ENCODE measurements at regions not wholly inside any gene's neighbourhood (a gene's known extent, or its start where the extent isn't known, plus 50 kb on each side); places are given as distances from the start of the nearest gene placed in this dataset.

DNA sequence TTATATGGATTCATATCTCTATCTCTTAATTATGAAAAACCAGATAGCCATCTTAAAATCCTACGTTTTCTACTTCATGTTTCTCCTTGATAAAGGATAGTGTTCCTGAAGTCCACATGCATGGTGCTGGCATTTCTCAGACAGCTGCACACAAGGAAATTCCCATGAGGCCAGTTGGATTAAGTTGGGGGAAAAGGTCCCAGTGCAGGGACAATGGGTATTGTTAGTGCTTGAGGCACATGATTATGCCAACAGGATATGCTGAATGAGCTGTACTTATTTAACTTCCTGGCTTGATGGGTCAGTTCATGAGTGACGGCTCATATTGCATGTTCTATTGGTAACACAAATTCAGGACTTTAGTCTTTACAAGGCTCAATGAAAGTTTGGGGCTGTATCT, 913.9 kb upstream of the NDST4 start:
- H3K9ac ChIP-seq (ENCODE audit: insufficient read depth, low read length, poor library complexity, severe bottlenecking): no peak overlapping the region
- Mint-ChIP-seq H3K9me3 (peaks cover 0 to 8% (median 0%) of the 10 kb centered on the region in 7 donors), H3K4me1 (no peaks in the 10 kb centered on the region), H3K27me3 (ENCODE audit: low read depth in 3 of 3) (no peaks in the 10 kb centered on the region), H3K4me3 (no peak overlapping the region), H3K27ac (no peak overlapping the region), H3K36me3 (no peaks in the 10 kb centered on the region)
- no peaks in the 10 kb centered on the region for H3K36me3 ChIP-seq (replicated peaks in 1 of 2; ENCODE audit: control insufficient read depth in 1 of 2, insufficient read depth in 2 of 2, low read length in 2 of 2)
- no peaks in the 10 kb centered on the region for H3K4me1 ChIP-seq (ENCODE audit: control insufficient read depth in 1 of 2, insufficient read depth in 2 of 2, low read length in 2 of 2)
- H3K4me3 ChIP-seq (replicated peaks in 1 of 3; ENCODE audit: low read depth in 2 of 3, low read length in 3 of 3): no peak overlapping the region
- intact Hi-C loops (cut with micrococcal nuclease): no loop called here
- H3K4me2 ChIP-seq (replicated peaks; ENCODE audit: extremely low read depth, low read length, poor library complexity, severe bottlenecking): no peak overlapping the region
- WGBS (ENCODE audit: insufficient coverage): 50% methylated on average over 1 of the region's 2 CpGs
- no peak overlapping the region for H3K27ac ChIP-seq (ENCODE audit: low read depth in 1 of 2, low read length in 2 of 2)
- H4K20me1 ChIP-seq (ENCODE audit: insufficient read depth, low read length): no peaks in the 10 kb centered on the region
- no peaks in the 10 kb centered on the region for H3K27me3 ChIP-seq (ENCODE audit: control insufficient read depth in 2 of 2, insufficient read depth in 2 of 2, low read length in 2 of 2)
- no peak overlapping the region for H2AFZ ChIP-seq (ENCODE audit: insufficient read depth, low read depth, low read length, poor library complexity, severe bottlenecking)
- no peak for TF ChIP-seq CTCF (IDR thresholded peaks at IDR 0.05)
- no peaks in the 10 kb centered on the region for H3K9me3 ChIP-seq (replicated peaks in 1 of 2; ENCODE audit: control insufficient read depth in 1 of 2, insufficient read depth in 1 of 2, low read length in 2 of 2)
- no peak for DNase-seq
- no peaks in the 10 kb centered on the region for H3K79me2 ChIP-seq (ENCODE audit: insufficient read depth, low read length)

DNA sequence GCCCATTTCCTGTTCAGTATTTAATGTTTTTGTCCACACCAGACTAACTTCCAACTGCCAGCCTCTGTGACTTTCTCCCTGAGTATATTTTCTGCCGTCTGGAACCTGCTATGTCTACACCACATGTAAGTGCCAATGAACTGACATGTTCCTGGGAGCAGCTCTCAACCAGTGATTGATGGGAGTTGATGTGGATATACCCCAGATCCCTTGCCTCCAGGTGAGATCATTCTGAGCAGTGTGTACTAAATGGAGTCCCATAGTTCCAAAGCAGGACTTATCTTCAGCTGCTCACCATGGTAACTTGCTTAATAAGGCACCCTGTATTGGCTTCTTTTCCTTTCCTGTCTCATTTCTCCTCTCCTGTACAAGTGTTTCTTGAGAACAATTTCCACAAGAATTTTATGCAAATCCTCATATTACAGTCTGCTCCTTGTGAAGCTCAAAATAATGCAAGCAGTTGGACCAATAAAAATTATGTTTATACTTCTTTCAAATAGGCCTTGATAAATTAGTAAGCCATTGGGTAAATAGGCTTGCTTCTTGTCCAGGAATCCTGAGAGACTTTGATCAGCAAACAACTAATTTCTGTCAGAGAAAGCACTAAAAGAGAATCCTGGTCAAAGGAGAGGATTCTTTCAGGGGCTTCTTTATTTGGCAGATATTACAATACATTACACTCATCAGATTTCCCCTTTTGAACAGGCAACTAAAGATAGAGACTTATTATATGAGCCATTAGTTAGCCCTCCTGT, 911.7 kb upstream of the NDST4 start:
- Mint-ChIP-seq H3K27ac (no peak overlapping the region), H3K9me3 (peaks cover 0 to 14% (median 5%) of the 10 kb centered on the region in 7 donors), H3K36me3 (no peaks in the 10 kb centered on the region), H3K27me3 (ENCODE audit: low read depth in 3 of 3) (no peaks in the 10 kb centered on the region), H3K4me1 (no peaks in the 10 kb centered on the region), H3K4me3 (no peak overlapping the region)
- H3K27ac ChIP-seq (ENCODE audit: low read depth in 1 of 2, low read length in 2 of 2): no peak overlapping the region
- no CpG with 5 or more reads among the region's 1 CpG for WGBS (ENCODE audit: insufficient coverage)
- H3K9ac ChIP-seq (ENCODE audit: insufficient read depth, low read length, poor library complexity, severe bottlenecking): no peak overlapping the region
- H3K36me3 ChIP-seq (replicated peaks in 1 of 2; ENCODE audit: control insufficient read depth in 1 of 2, insufficient read depth in 2 of 2, low read length in 2 of 2): no peaks in the 10 kb centered on the region
- H3K4me1 ChIP-seq (ENCODE audit: control insufficient read depth in 1 of 2, insufficient read depth in 2 of 2, low read length in 2 of 2): no peaks in the 10 kb centered on the region
- TF ChIP-seq CTCF (IDR thresholded peaks at IDR 0.05): no peak
- no peak overlapping the region for H3K4me3 ChIP-seq (replicated peaks in 1 of 3; ENCODE audit: low read depth in 2 of 3, low read length in 3 of 3)
- no peaks in the 10 kb centered on the region for H3K79me2 ChIP-seq (ENCODE audit: insufficient read depth, low read length)
- no peak overlapping the region for H3K4me2 ChIP-seq (replicated peaks; ENCODE audit: extremely low read depth, low read length, poor library complexity, severe bottlenecking)
- DNase-seq: no peak
- H3K27me3 ChIP-seq (ENCODE audit: control insufficient read depth in 2 of 2, insufficient read depth in 2 of 2, low read length in 2 of 2): no peaks in the 10 kb centered on the region
- H3K9me3 ChIP-seq (replicated peaks in 1 of 2; ENCODE audit: control insufficient read depth in 1 of 2, insufficient read depth in 1 of 2, low read length in 2 of 2): peaks cover 2 to 3% of the 10 kb centered on the region in 2 donors
- H4K20me1 ChIP-seq (ENCODE audit: insufficient read depth, low read length): no peaks in the 10 kb centered on the region
- intact Hi-C loops (cut with micrococcal nuclease): no loop called here
- H2AFZ ChIP-seq (ENCODE audit: insufficient read depth, low read depth, low read length, poor library complexity, severe bottlenecking): no peak overlapping the region

Measured in CD14-positive monocyte (primary cell).